SK-N-SH (cell line): ENCODE measurements at regions not wholly inside any gene's neighbourhood (a gene's known extent, or its start where the extent isn't known, plus 50 kb on each side); places are given as distances from the start of the nearest gene placed in this dataset.

Source experiments
- NRF1 ChIP-seq: IDR thresholded peaks from 2 replicates; pipeline ENCODE4 v1.6.1; 2012; ENCODE audit warnings: low read depth, mild to moderate bottlenecking, low read length
- TF ChIP-seq, protein P1 (sequence below): fragments of 200-600 bp; sonication (generic); IDR thresholded peaks from 2 replicates; pipeline ENCODE4 v1.6.1; 2017; ENCODE audit warnings: antibody characterized with exemption, mild to moderate bottlenecking, moderate library complexity

GRCh38 chr2:147782141-147782930, 62.5 kb upstream of the ACVR2A start:
- TF ChIP-seq, protein P1, sequence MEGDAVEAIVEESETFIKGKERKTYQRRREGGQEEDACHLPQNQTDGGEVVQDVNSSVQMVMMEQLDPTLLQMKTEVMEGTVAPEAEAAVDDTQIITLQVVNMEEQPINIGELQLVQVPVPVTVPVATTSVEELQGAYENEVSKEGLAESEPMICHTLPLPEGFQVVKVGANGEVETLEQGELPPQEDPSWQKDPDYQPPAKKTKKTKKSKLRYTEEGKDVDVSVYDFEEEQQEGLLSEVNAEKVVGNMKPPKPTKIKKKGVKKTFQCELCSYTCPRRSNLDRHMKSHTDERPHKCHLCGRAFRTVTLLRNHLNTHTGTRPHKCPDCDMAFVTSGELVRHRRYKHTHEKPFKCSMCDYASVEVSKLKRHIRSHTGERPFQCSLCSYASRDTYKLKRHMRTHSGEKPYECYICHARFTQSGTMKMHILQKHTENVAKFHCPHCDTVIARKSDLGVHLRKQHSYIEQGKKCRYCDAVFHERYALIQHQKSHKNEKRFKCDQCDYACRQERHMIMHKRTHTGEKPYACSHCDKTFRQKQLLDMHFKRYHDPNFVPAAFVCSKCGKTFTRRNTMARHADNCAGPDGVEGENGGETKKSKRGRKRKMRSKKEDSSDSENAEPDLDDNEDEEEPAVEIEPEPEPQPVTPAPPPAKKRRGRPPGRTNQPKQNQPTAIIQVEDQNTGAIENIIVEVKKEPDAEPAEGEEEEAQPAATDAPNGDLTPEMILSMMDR, result no peak
- no peak for TF ChIP-seq NRF1
